ENCODE measurements at regions not wholly inside any gene's neighbourhood (a gene's known extent, or its start where the extent isn't known, plus 50 kb on each side); places are given as distances from the start of the nearest gene placed in this dataset.

DNA sequence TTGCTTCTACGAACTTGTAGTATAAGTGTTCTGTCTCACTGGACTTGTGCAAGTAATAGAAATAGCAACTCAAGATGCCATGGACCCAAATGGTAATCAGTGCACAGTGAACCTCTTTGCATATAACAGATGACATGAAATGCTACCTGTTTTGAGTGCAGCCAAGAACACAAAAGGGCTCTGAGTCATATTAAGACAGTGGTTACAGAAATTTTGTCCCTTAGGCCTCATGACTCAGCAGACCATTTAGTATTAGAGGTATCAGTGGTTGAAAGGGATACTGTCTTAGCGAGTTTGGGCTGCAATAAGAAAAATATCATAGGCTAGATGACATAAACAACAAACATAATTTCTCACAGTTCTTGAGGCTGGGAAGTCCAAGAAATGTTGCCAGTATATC, 502.9 kb upstream of the PCDH10 start:
- H2AFZ ChIP-seq (ENCODE audit: low read depth, low read length) = peak overlapping the region; percentile 38; the same call in 1 of the 2 replicates
- H3K4me2 ChIP-seq (ENCODE audit: insufficient read depth, low read length) = no peak overlapping the region
- no peaks in the 10 kb centered on the region for H4K20me1 ChIP-seq (ENCODE audit: insufficient read depth, low read length)
- no peak overlapping the region for H3K4me3 ChIP-seq (ENCODE audit: low read depth in 1 of 2, low read length in 2 of 2)
- peaks cover 7% of the 10 kb centered on the region for H3K4me1 ChIP-seq (ENCODE audit: insufficient read depth, low read length)
- no peaks in the 10 kb centered on the region for H3K36me3 ChIP-seq (ENCODE audit: insufficient read depth, low read length)
- ATAC-seq (ENCODE audit: insufficient read depth, low read depth) = no peak
- no peak overlapping the region for H3K9ac ChIP-seq (ENCODE audit: low read depth, low read length)
- H3K27me3 ChIP-seq (ENCODE audit: insufficient read depth, low read length, poor library complexity) = no peaks in the 10 kb centered on the region
- H3K79me2 ChIP-seq (ENCODE audit: insufficient read depth, low read length) = no peaks in the 10 kb centered on the region
- H3K9me3 ChIP-seq (ENCODE audit: insufficient read depth, low read length, severe bottlenecking) = peaks cover 12% of the 10 kb centered on the region
- TF ChIP-seq EZH2 (IDR thresholded peaks at IDR 0.05; ENCODE audit: borderline replicate concordance, low read depth, low read length, severe bottlenecking) = no peak
- TF ChIP-seq, protein P1, sequence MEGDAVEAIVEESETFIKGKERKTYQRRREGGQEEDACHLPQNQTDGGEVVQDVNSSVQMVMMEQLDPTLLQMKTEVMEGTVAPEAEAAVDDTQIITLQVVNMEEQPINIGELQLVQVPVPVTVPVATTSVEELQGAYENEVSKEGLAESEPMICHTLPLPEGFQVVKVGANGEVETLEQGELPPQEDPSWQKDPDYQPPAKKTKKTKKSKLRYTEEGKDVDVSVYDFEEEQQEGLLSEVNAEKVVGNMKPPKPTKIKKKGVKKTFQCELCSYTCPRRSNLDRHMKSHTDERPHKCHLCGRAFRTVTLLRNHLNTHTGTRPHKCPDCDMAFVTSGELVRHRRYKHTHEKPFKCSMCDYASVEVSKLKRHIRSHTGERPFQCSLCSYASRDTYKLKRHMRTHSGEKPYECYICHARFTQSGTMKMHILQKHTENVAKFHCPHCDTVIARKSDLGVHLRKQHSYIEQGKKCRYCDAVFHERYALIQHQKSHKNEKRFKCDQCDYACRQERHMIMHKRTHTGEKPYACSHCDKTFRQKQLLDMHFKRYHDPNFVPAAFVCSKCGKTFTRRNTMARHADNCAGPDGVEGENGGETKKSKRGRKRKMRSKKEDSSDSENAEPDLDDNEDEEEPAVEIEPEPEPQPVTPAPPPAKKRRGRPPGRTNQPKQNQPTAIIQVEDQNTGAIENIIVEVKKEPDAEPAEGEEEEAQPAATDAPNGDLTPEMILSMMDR (IDR thresholded peaks at IDR 0.05; ENCODE audit: borderline replicate concordance, extremely low read depth, low read length, poor library complexity, severe bottlenecking) = no peak
- H3K27ac ChIP-seq (ENCODE audit: low read length) = no peak overlapping the region
- no peak for DNase-seq

DNA sequence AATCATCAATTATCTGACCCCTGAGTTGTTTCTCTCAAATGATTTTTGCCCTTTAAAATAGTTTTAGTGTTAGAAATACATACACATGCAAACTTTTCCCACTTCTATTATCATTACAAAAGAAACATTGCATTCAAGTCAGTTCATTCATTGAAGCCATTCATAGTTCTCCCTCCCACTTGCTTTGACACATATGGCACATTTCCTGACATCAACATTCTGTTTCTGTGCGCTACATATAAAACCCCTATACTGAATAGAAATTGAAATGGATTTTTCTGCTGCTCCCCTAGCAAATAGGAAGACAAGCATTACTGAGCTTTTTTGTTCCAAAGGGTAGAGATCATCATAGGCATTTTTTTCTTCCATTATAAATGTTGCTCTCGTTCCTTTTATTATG, 497.9 kb upstream of the PCDH10 start:
- H3K79me2 ChIP-seq (ENCODE audit: insufficient read depth, low read length) = no peaks in the 10 kb centered on the region
- ATAC-seq (ENCODE audit: insufficient read depth, low read depth) (no peak; the same call in 2 of the 3 replicates), DNase-seq (no peak)
- H3K27me3 ChIP-seq (ENCODE audit: insufficient read depth, low read length, poor library complexity) = no peaks in the 10 kb centered on the region
- H3K4me3 ChIP-seq (ENCODE audit: low read depth in 1 of 2, low read length in 2 of 2) = no peak overlapping the region
- peaks cover 15% of the 10 kb centered on the region for H3K9me3 ChIP-seq (ENCODE audit: insufficient read depth, low read length, severe bottlenecking)
- H3K4me2 ChIP-seq (ENCODE audit: insufficient read depth, low read length) = no peak overlapping the region
- no peaks in the 10 kb centered on the region for H3K4me1 ChIP-seq (ENCODE audit: insufficient read depth, low read length)
- no peaks in the 10 kb centered on the region for H3K36me3 ChIP-seq (ENCODE audit: insufficient read depth, low read length)
- H3K9ac ChIP-seq (ENCODE audit: low read depth, low read length) = no peak overlapping the region
- TF ChIP-seq EZH2 (IDR thresholded peaks at IDR 0.05; ENCODE audit: borderline replicate concordance, low read depth, low read length, severe bottlenecking) = no peak
- TF ChIP-seq, protein P1 (IDR thresholded peaks at IDR 0.05; ENCODE audit: borderline replicate concordance, extremely low read depth, low read length, poor library complexity, severe bottlenecking) = no peak
- no peak overlapping the region for H2AFZ ChIP-seq (ENCODE audit: low read depth, low read length)
- H3K27ac ChIP-seq (ENCODE audit: low read length) = no peak overlapping the region
- H4K20me1 ChIP-seq (ENCODE audit: insufficient read depth, low read length) = no peaks in the 10 kb centered on the region

DNA sequence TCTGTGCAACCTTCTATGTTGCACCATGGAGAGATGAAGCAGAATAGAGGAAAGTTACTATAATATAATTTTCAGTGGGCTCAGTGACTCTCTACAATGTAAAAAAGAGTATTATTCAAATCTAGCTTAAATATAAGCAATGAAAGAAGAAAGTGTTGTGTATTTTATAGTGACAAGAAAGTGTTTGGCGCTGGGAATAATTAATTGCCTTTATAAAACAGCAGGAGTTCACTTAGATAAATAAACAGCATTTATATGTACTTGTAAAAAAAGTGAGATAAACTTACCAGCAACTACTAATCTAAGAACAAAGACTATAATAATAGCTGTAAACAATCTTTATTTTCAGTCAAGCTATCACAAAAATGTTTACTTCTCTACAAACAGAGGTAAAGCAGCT, 488.9 kb upstream of the PCDH10 start:
- H3K9me3 ChIP-seq (ENCODE audit: insufficient read depth, low read length, severe bottlenecking) = peaks cover 17% of the 10 kb centered on the region
- H3K27ac ChIP-seq (ENCODE audit: low read length) = no peak overlapping the region
- H3K4me1 ChIP-seq (ENCODE audit: insufficient read depth, low read length) = no peaks in the 10 kb centered on the region
- H3K79me2 ChIP-seq (ENCODE audit: insufficient read depth, low read length) = no peaks in the 10 kb centered on the region
- DNase-seq (no peak), ATAC-seq (ENCODE audit: insufficient read depth, low read depth) (no peak)
- H3K9ac ChIP-seq (ENCODE audit: low read depth, low read length) = no peak overlapping the region
- peaks cover 7% of the 10 kb centered on the region; the same call in 1 of the 2 replicates for H3K36me3 ChIP-seq (ENCODE audit: insufficient read depth, low read length)
- H3K4me2 ChIP-seq (ENCODE audit: insufficient read depth, low read length) = no peak overlapping the region
- TF ChIP-seq, protein P1 (IDR thresholded peaks at IDR 0.05; ENCODE audit: borderline replicate concordance, extremely low read depth, low read length, poor library complexity, severe bottlenecking) = no peak
- no peak for TF ChIP-seq EZH2 (IDR thresholded peaks at IDR 0.05; ENCODE audit: borderline replicate concordance, low read depth, low read length, severe bottlenecking)
- H4K20me1 ChIP-seq (ENCODE audit: insufficient read depth, low read length) = no peaks in the 10 kb centered on the region
- no peak overlapping the region for H2AFZ ChIP-seq (ENCODE audit: low read depth, low read length)
- H3K4me3 ChIP-seq (ENCODE audit: low read depth in 1 of 2, low read length in 2 of 2) = no peak overlapping the region
- no peaks in the 10 kb centered on the region for H3K27me3 ChIP-seq (ENCODE audit: insufficient read depth, low read length, poor library complexity)

- Histone ChIP-seq H3K9ac (ENCODE audit: low read depth, low read length) (no peak overlapping the region), H3K79me2 (ENCODE audit: insufficient read depth, low read length) (no peaks in the 10 kb centered on the region)
These were observed 486.6 kb upstream of the PCDH10 start for GRCh38 chr4:132662456-132662855.

More at GRCh38 chr4:132662456-132662855, 486.6 kb upstream of the PCDH10 start:
- ATAC-seq (ENCODE audit: insufficient read depth, low read depth) = no peak
- Histone ChIP-seq H3K9me3 (ENCODE audit: insufficient read depth, low read length, severe bottlenecking) (peaks cover 8% of the 10 kb centered on the region), H3K4me1 (ENCODE audit: insufficient read depth, low read length) (no peaks in the 10 kb centered on the region), H3K36me3 (ENCODE audit: insufficient read depth, low read length) (peaks cover 7% of the 10 kb centered on the region; the same call in 1 of the 2 replicates), H3K4me3 (ENCODE audit: low read depth in 1 of 2, low read length in 2 of 2) (no peak overlapping the region), H3K27me3 (ENCODE audit: insufficient read depth, low read length, poor library complexity) (no peaks in the 10 kb centered on the region), H3K4me2 (ENCODE audit: insufficient read depth, low read length) (no peak overlapping the region), H3K27ac (ENCODE audit: low read length) (no peak overlapping the region), H2AFZ (ENCODE audit: low read depth, low read length) (no peak overlapping the region; the same call in 1 of the 2 replicates), H4K20me1 (ENCODE audit: insufficient read depth, low read length) (no peaks in the 10 kb centered on the region)
- no peak for DNase-seq
- TF ChIP-seq EZH2 (IDR thresholded peaks at IDR 0.05; ENCODE audit: borderline replicate concordance, low read depth, low read length, severe bottlenecking) = no peak
- TF ChIP-seq, protein P1 (IDR thresholded peaks at IDR 0.05; ENCODE audit: borderline replicate concordance, extremely low read depth, low read length, poor library complexity, severe bottlenecking) = no peak
